GM12873 (cell line): ENCODE measurements at regions not wholly inside any gene's neighbourhood (a gene's known extent, or its start where the extent isn't known, plus 50 kb on each side); places are given as distances from the start of the nearest gene placed in this dataset.

Experiments used
- CTCF ChIP-seq: IDR thresholded peaks from 2 replicates; pipeline ENCODE4 v1.5.1; 2012; ENCODE audit warnings: low read depth, mild to moderate bottlenecking, moderate library complexity, low read length, control low read depth; ENCODE audit not compliant: insufficient read depth; ENCODE audit errors: missing control alignments

GRCh38 chr5:156093024-156093423 lies 233.9 kb upstream of the SGCD start:
- no peak for TF ChIP-seq CTCF

DNA sequence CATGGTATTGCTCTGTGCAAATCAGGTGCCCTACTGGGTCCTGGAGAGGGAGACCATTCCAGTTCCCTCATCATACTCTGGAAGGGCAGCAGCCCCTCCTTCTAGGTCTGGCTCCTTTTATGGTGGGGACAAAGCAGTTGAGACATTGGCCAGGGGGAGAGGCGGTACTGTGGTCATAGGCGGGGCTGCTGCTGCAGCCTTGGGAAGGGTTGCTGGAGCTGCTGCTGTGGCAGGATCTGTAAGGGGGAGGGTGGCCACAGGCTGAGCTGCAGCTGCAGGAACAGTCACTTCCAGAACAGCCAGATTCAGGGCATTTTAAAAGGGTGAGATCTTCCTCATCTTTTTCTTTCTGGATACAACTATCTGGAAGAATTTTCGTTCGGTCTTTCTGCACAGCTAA lies 233.0 kb upstream of the SGCD start:
- TF ChIP-seq CTCF, result no peak

DNA sequence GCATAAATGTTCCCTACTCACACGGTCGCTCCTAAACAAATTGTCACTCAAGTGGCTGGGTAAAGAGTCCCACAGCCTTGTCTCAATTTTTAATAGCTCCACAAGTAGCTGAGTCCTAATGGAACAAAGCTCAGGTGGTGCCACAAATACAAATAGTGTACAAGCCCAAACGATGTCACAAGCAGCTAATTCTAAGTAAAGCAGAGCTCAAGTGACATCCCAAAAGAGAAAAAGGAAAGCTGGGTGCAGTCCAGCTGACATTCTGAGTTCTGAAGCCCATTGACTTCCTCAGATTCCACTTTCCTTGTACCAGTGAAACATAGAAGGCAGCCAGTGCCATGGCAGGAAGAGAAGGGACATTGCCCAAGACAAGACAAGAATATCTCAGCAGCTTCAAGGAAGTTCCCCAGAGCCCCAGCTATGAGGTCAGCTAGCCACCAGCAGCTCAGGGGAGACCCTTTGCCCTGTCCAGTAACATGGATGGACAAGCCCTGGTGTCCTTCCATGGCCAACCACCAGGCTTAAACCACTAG lies 231.2 kb upstream of the SGCD start:
- no peak for TF ChIP-seq CTCF

GRCh38 chr5:156096259-156096658 lies 230.7 kb upstream of the SGCD start:
- TF ChIP-seq CTCF, result no peak

DNA sequence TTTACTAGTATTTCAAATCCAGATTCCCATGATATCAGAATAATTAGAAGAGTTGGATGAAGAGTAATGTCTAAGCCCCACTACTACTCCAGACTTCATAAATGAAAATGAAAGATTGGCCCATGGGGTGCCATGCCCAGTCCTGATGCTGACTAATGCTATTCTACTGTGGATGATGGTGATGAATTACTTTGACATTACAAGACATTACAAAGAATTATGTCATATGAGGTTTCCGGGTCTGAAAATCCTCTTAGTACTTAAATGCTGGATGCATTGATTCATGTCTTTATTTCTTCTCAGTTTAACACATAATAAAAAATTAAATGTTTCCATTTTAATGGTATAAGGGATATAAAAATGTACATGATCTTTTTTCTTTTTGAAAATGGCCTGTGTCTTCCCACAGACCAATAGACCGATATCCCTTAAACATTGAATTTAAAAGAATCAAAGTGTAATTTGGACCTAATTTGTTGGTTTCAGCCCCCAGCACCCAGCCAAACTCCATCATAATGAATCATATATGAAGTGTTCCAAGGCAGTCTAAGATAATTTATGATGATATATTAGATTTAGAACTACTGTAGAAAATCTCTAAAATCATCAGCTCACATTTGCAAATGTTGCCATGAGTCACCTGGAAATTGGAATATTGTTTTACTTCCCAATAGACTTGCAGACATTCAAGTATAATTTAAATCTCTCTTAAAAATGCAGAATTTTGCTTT lies 223.6 kb upstream of the SGCD start:
- TF ChIP-seq CTCF, result no peak

DNA sequence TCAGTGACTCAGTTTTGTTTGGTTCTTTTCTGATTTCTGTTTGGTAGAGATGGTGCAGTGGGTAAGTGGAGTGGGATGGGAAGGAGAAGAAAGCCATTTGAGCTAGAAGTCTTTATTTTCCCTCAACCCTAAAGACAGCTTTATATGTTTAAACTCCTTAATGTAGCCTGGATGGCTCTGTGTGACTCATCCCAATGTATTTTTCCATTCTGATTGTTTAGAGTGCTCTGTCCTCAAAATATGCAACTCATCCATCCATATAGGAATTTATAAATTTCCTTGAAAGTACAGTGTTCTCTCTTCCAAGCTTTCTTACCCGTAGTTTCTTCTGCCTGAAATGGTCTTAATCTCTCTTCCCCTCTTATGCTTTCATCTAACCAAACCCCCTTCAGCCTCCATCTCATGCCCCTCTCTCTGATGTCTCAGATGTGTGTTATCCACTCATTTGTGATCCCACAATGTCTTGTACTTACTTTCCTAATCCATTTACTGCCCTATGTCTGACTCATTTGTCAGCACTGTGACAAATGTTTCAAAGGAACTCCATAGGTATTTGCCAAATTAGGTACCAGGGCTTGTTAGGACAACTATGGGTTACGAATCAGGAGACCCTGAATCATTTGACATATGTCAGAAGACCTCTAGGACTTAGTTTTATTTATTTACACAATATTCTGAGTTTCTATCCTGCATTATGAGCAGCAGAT lies 217.5 kb upstream of the SGCD start:
- no peak for TF ChIP-seq CTCF

DNA sequence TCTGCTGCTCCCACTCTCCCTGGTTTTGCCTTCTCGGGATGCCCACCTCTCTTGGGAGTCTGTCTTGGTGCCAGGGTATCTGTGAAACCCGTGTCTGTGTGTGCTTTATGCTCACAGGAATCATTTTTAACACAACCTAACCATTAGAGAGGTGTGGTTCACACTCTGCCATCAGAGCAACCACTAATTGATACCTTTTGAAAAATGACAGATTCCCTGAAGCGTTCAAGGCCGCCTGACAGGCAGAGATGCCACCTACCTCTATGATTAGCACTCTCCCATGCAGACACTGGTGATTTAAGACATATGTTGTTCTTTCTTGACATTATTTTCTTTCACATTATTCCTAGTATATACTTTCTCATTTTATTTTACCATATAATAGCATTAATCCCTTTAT lies 207.3 kb upstream of the SGCD start:
- TF ChIP-seq CTCF, result no peak
